ENCODE measurements at regions not wholly inside any gene's neighbourhood (a gene's known extent, or its start where the extent isn't known, plus 50 kb on each side); places are given as distances from the start of the nearest gene placed in this dataset.

GRCh38 chr5:82413302-82414040 is 135.3 kb upstream of the RPS23 start:
- H3K27ac ChIP-seq = peak overlapping the region; percentile 40 to 57
- TF ChIP-seq, protein P1, sequence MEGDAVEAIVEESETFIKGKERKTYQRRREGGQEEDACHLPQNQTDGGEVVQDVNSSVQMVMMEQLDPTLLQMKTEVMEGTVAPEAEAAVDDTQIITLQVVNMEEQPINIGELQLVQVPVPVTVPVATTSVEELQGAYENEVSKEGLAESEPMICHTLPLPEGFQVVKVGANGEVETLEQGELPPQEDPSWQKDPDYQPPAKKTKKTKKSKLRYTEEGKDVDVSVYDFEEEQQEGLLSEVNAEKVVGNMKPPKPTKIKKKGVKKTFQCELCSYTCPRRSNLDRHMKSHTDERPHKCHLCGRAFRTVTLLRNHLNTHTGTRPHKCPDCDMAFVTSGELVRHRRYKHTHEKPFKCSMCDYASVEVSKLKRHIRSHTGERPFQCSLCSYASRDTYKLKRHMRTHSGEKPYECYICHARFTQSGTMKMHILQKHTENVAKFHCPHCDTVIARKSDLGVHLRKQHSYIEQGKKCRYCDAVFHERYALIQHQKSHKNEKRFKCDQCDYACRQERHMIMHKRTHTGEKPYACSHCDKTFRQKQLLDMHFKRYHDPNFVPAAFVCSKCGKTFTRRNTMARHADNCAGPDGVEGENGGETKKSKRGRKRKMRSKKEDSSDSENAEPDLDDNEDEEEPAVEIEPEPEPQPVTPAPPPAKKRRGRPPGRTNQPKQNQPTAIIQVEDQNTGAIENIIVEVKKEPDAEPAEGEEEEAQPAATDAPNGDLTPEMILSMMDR (IDR thresholded peaks at IDR 0.05) = no peak
- no peak for TF ChIP-seq POLR2A (IDR thresholded peaks at IDR 0.05)
- H3K4me3 ChIP-seq = no peak overlapping the region
- intact Hi-C loops (cut with DNase I; ENCODE audit: low total_unique reads) = no loop called here
- H3K27me3 ChIP-seq = no peaks in the 10 kb centered on the region
- no peak for DNase-seq
- no peaks in the 10 kb centered on the region for H3K9me3 ChIP-seq
- no peaks in the 10 kb centered on the region for H3K4me1 ChIP-seq
- no peaks in the 10 kb centered on the region for H3K36me3 ChIP-seq

- no peak overlapping the region for H3K4me3 ChIP-seq
- H3K36me3 ChIP-seq = no peaks in the 10 kb centered on the region
- H3K27me3 ChIP-seq = no peaks in the 10 kb centered on the region
- intact Hi-C loops (cut with DNase I; ENCODE audit: low total_unique reads) = no loop called here
- H3K9me3 ChIP-seq = no peaks in the 10 kb centered on the region
- H3K4me1 ChIP-seq = no peaks in the 10 kb centered on the region
- DNase-seq = no peak
- TF ChIP-seq POLR2A (IDR thresholded peaks at IDR 0.05) = no peak
- TF ChIP-seq, protein P1 (IDR thresholded peaks at IDR 0.05) = no peak
- H3K27ac ChIP-seq = no peak overlapping the region
Observed at GRCh38 chr5:82408033-82408432, 129.9 kb upstream of the RPS23 start.

GRCh38 chr5:82406205-82406773 is 128.1 kb upstream of the RPS23 start:
- Histone ChIP-seq H3K9me3 (no peaks in the 10 kb centered on the region), H3K4me3 (no peak overlapping the region), H3K27ac (peak overlapping the region; percentile 49 to 62), H3K4me1 (no peaks in the 10 kb centered on the region), H3K27me3 (no peaks in the 10 kb centered on the region), H3K36me3 (no peaks in the 10 kb centered on the region)
- intact Hi-C loops (cut with DNase I; ENCODE audit: low total_unique reads) = no loop called here
- TF ChIP-seq, protein P1 (IDR thresholded peaks at IDR 0.05) = no peak
- TF ChIP-seq POLR2A (IDR thresholded peaks at IDR 0.05) = no peak
- DNase-seq = peak in 1 of 2 donors; percentile 58

GRCh38 chr5:82405618-82406204 is 127.6 kb upstream of the RPS23 start:
- Histone ChIP-seq H3K27me3 (no peaks in the 10 kb centered on the region), H3K27ac (peak overlapping the region; percentile 17 to 49), H3K9me3 (no peaks in the 10 kb centered on the region), H3K36me3 (no peaks in the 10 kb centered on the region), H3K4me3 (no peak overlapping the region), H3K4me1 (no peaks in the 10 kb centered on the region)
- TF ChIP-seq POLR2A (IDR thresholded peaks at IDR 0.05) = no peak
- TF ChIP-seq, protein P1 (IDR thresholded peaks at IDR 0.05) = no peak
- no peak for DNase-seq
- intact Hi-C loops (cut with DNase I; ENCODE audit: low total_unique reads) = no loop called here

DNA sequence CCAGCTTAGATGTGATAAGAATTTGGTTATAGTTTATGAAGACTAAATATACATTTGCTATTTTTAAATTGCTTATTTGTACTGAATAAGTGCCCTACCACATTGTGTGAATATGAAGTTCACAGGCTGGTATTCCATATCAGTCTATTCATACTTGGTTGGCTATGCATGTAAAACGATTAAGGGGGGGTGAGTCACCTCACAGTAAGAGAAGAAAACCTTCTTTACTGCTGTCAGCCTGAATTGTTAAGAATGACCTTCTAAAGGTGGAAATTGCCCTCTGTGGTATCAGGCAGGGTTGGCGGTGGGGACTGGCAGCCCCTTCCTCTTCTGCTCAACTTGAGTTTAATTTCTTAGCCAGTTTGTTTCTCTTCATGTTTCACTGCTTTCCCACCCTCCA is 127.0 kb upstream of the RPS23 start:
- no peak for TF ChIP-seq POLR2A (IDR thresholded peaks at IDR 0.05)
- H3K36me3 ChIP-seq = no peaks in the 10 kb centered on the region
- H3K9me3 ChIP-seq = no peaks in the 10 kb centered on the region
- intact Hi-C loops (cut with DNase I; ENCODE audit: low total_unique reads) = no loop called here
- H3K4me1 ChIP-seq = no peaks in the 10 kb centered on the region
- no peak for DNase-seq
- H3K27me3 ChIP-seq = no peaks in the 10 kb centered on the region
- peak overlapping the region in 1 of 2 donors; percentile 17 for H3K27ac ChIP-seq
- H3K4me3 ChIP-seq = no peak overlapping the region

Data from uterus (tissue), 3 donors.